ENCODE measurements at regions not wholly inside any gene's neighbourhood (a gene's known extent, or its start where the extent isn't known, plus 50 kb on each side); places are given as distances from the start of the nearest gene placed in this dataset.

DNA sequence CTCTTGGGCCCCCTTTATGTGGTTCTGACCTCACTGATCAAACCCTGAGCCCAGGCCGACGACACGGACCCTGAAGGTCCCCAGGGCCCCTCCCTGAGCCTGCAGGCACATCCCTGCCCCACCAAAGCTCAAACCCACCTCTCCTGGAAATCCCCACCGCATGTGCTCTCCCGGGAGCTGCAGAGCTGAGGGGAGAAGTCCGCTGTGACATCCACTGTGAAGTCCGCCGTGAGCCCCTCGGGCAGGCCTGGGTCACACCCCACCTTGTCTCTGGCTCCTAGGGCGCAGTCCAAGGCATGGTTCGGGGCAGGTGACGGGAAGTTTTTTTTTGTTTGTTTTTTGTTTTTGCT lies 100.2 kb downstream of the MICALL2 start:
- no peak for TF ChIP-seq POLR2A (IDR thresholded peaks at IDR 0.05; ENCODE audit: low read depth, low read length)
- TF ChIP-seq POLR2AphosphoS5 (IDR thresholded peaks at IDR 0.05; ENCODE audit: low read depth, low read length): no peak
- TF ChIP-seq TAF1 (IDR thresholded peaks at IDR 0.05; ENCODE audit: low read depth, low read length): no peak
- TF ChIP-seq POU2F2 (IDR thresholded peaks at IDR 0.05; ENCODE audit: low read depth, low read length): no peak
- no peak for TF ChIP-seq PAX5 (IDR thresholded peaks at IDR 0.05; ENCODE audit: insufficient read depth, low read length, severe bottlenecking)
- TF ChIP-seq SPI1 (IDR thresholded peaks at IDR 0.05; ENCODE audit: low read depth, low read length): no peak

All from GM12891 (cell line).